ENCODE measurements at regions not wholly inside any gene's neighbourhood (a gene's known extent, or its start where the extent isn't known, plus 50 kb on each side); places are given as distances from the start of the nearest gene placed in this dataset.

GRCh38 chr1:10957133-10957532 is 55.3 kb upstream of the TARDBP start:
- TF ChIP-seq CTCF (IDR thresholded peaks at IDR 0.05) (no peak), EP300 (IDR thresholded peaks at IDR 0.05) (no peak), MAX (IDR thresholded peaks at IDR 0.05) (no peak), BHLHE40 (IDR thresholded peaks at IDR 0.05; ENCODE audit: low read depth, low read length) (no peak), RFX5 (IDR thresholded peaks at IDR 0.05) (no peak)
